ENCODE measurements at regions not wholly inside any gene's neighbourhood (a gene's known extent, or its start where the extent isn't known, plus 50 kb on each side); places are given as distances from the start of the nearest gene placed in this dataset.

- peaks cover 0 to 7% (median 0%) of the 10 kb centered on the region in 3 donors for H3K4me1 ChIP-seq
- ATAC-seq: no peak
- no peak for TF ChIP-seq EP300 (IDR thresholded peaks at IDR 0.05)
- no peak for TF ChIP-seq POLR2AphosphoS5 (IDR thresholded peaks at IDR 0.05)
- TF ChIP-seq POLR2A (IDR thresholded peaks at IDR 0.05): no peak
- TF ChIP-seq, protein P1, sequence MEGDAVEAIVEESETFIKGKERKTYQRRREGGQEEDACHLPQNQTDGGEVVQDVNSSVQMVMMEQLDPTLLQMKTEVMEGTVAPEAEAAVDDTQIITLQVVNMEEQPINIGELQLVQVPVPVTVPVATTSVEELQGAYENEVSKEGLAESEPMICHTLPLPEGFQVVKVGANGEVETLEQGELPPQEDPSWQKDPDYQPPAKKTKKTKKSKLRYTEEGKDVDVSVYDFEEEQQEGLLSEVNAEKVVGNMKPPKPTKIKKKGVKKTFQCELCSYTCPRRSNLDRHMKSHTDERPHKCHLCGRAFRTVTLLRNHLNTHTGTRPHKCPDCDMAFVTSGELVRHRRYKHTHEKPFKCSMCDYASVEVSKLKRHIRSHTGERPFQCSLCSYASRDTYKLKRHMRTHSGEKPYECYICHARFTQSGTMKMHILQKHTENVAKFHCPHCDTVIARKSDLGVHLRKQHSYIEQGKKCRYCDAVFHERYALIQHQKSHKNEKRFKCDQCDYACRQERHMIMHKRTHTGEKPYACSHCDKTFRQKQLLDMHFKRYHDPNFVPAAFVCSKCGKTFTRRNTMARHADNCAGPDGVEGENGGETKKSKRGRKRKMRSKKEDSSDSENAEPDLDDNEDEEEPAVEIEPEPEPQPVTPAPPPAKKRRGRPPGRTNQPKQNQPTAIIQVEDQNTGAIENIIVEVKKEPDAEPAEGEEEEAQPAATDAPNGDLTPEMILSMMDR (IDR thresholded peaks at IDR 0.05): no peak
- H3K4me3 ChIP-seq: no peak overlapping the region
- no peaks in the 10 kb centered on the region for H3K9me3 ChIP-seq
- no peak overlapping the region for H3K27ac ChIP-seq
- no peaks in the 10 kb centered on the region for H3K36me3 ChIP-seq
- WGBS, 2 donors (ENCODE audit: low coverage in 1 of 2): 49 to 50% methylated on average over 3 to 4 of the region's 4 CpGs
- no peaks in the 10 kb centered on the region for H3K27me3 ChIP-seq
Observed at GRCh38 chr3:4061783-4062360, 241.3 kb upstream of the SETMAR start.

DNA sequence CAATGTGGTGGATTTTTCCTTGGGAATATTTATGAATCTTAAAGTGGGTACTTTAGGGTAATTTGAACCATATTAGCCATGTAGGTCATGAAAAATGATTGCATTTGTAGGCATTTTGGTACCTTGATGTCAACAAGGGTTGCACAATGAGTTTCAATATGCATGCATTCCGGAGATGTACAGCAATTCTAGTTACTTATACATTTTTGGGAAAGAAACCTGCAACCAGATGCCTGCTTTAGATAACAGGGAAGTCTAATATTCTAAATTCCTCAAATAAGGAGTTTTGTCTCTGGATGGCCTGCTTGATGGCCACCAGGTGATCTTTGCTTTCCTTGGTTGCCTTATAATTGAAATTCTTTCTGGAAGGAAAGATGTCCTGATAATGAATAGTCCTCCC lies 240.5 kb upstream of the SETMAR start:
- Histone ChIP-seq H3K27me3 (no peaks in the 10 kb centered on the region), H3K36me3 (no peaks in the 10 kb centered on the region), H3K27ac (no peak overlapping the region), H3K4me1 (peaks cover 0 to 7% (median 0%) of the 10 kb centered on the region in 3 donors), H3K4me3 (no peak overlapping the region), H3K9me3 (no peaks in the 10 kb centered on the region)
- 88% methylated on average over 1 of the region's 1 CpG; no CpG with 5 or more reads in 1 of the 2 donors for WGBS, 2 donors (ENCODE audit: low coverage in 1 of 2)
- ATAC-seq: no peak
- TF ChIP-seq EP300 (IDR thresholded peaks at IDR 0.05) (no peak), POLR2A (IDR thresholded peaks at IDR 0.05) (no peak), POLR2AphosphoS5 (IDR thresholded peaks at IDR 0.05) (no peak)
- TF ChIP-seq, protein P1 (IDR thresholded peaks at IDR 0.05): no peak

DNA sequence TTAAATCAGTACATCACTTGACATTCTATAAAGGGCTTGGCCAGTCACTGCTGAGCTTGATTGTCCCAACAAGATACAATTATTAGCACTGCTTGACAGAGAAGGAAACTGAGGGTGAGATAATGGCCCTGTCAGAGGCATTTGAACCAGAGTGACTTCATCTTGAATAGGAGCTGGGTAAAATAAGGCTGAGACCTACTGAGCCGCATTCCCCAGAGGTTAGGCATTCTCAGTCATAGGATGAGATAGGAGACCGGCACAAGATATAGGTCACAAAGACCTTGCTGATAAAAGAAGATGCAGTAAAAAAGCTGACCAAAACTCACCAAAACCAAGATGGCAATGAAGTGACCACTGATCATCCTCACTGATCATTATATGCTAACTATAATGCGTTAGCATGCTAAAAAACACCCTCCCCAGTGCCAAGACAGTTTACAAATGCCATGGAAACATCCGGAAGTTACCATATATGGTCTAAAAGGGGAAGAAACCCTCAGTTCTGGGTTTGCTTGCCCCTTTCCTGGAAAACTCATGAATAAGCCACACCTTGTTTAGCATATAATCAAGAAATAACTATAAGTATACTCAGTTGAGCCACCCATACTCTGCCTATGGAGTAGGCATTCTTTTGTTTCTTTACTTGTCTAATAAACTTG lies 239.1 kb upstream of the SETMAR start:
- Histone ChIP-seq H3K4me3 (no peak overlapping the region), H3K9me3 (no peaks in the 10 kb centered on the region), H3K27ac (no peak overlapping the region), H3K27me3 (no peaks in the 10 kb centered on the region), H3K4me1 (peaks cover 0 to 7% (median 0%) of the 10 kb centered on the region in 3 donors), H3K36me3 (no peaks in the 10 kb centered on the region)
- no peak for TF ChIP-seq EP300 (IDR thresholded peaks at IDR 0.05)
- TF ChIP-seq, protein P1 (IDR thresholded peaks at IDR 0.05): no peak
- no peak for ATAC-seq
- 88 to 92% methylated on average over 2 to 4 of the region's 4 CpGs for WGBS, 2 donors (ENCODE audit: low coverage in 1 of 2)

DNA sequence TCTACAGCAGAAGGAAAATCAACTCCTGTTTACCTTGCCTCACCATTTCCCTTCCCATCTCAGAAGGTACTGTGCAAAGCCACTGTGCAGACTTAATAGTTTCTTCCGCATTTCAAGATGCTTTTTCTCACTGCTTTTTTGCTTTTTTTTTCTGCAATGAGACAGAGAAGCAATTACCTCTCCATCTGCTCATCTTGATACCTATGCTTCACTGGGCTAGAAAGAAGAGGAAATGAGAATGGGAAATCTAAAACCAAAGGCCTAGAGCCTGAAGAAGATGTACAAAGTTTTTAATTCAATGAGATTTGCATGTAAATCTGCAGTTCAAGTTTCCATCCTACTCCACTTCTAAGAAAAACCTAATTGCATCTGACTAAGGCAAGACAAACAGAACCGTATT lies 238.1 kb upstream of the SETMAR start:
- ATAC-seq: no peak
- Histone ChIP-seq H3K36me3 (no peaks in the 10 kb centered on the region), H3K9me3 (no peaks in the 10 kb centered on the region), H3K4me3 (no peak overlapping the region), H3K4me1 (peaks cover 0 to 2% (median 0%) of the 10 kb centered on the region in 3 donors), H3K27ac (no peak overlapping the region), H3K27me3 (no peaks in the 10 kb centered on the region)
- 79 to 80% methylated on average over 2 of the region's 2 CpGs for WGBS, 2 donors (ENCODE audit: low coverage in 1 of 2)
- TF ChIP-seq POLR2A (IDR thresholded peaks at IDR 0.05) (no peak), EP300 (IDR thresholded peaks at IDR 0.05) (no peak), POLR2AphosphoS5 (IDR thresholded peaks at IDR 0.05) (no peak)
- TF ChIP-seq, protein P1 (IDR thresholded peaks at IDR 0.05): no peak

DNA sequence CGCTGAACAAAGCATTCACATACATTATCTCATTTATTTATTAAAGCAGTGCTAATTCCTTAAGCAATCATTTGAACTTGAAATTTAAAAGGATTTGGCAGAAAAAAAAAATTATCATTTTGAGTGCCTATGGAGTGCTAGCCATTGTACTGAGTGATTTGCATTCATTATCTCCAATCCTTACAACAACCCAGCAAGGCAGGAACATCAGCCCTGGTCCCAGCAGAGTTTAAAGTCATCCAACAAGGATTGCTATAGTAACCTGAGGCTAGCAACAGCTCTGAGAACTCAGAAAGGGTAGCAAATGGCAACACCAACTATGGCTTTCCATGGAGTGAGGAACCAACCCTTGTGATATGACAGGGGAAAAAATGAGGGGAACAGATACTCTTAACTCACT lies 237.6 kb upstream of the SETMAR start:
- H3K27ac ChIP-seq: no peak overlapping the region
- 94 to 100% methylated on average over 1 of the region's 1 CpG for WGBS, 2 donors (ENCODE audit: low coverage in 1 of 2)
- no peaks in the 10 kb centered on the region for H3K9me3 ChIP-seq
- H3K4me1 ChIP-seq: no peaks in the 10 kb centered on the region
- H3K4me3 ChIP-seq: no peak overlapping the region
- ATAC-seq: no peak
- H3K36me3 ChIP-seq: no peaks in the 10 kb centered on the region
- TF ChIP-seq, protein P1 (IDR thresholded peaks at IDR 0.05): no peak
- no peak for TF ChIP-seq POLR2AphosphoS5 (IDR thresholded peaks at IDR 0.05)
- no peak for TF ChIP-seq POLR2A (IDR thresholded peaks at IDR 0.05)
- TF ChIP-seq EP300 (IDR thresholded peaks at IDR 0.05): no peak
- H3K27me3 ChIP-seq: no peaks in the 10 kb centered on the region
